ENCODE measurements at regions not wholly inside any gene's neighbourhood (a gene's known extent, or its start where the extent isn't known, plus 50 kb on each side); places are given as distances from the start of the nearest gene placed in this dataset.
A peak's percentile ranks its signal among the peaks of the same experiment; 100 is the strongest.
"Not testable (repeated sequence)": the region's sequence is repeated elsewhere in the genome, so short reads cannot be mapped to it uniquely, and the experiment has no call there.

- intact Hi-C loops (cut with DNase I; ENCODE audit: low total_unique reads) = no loop called here
- Histone ChIP-seq H3K9me3 (peaks cover 0 to 12% (median 0%) of the 10 kb centered on the region in 4 donors), H3K4me3 (no peak overlapping the region), H3K27ac (no peak overlapping the region), H3K4me1 (no peaks in the 10 kb centered on the region), H3K36me3 (no peaks in the 10 kb centered on the region), H3K27me3 (no peaks in the 10 kb centered on the region)
- WGBS, 5 donors = 67 to 77% (median 72%) methylated on average over 16 to 17 of the region's 17 CpGs
- no peak for TF ChIP-seq EP300 (IDR thresholded peaks at IDR 0.05)
- TF ChIP-seq, protein P1, sequence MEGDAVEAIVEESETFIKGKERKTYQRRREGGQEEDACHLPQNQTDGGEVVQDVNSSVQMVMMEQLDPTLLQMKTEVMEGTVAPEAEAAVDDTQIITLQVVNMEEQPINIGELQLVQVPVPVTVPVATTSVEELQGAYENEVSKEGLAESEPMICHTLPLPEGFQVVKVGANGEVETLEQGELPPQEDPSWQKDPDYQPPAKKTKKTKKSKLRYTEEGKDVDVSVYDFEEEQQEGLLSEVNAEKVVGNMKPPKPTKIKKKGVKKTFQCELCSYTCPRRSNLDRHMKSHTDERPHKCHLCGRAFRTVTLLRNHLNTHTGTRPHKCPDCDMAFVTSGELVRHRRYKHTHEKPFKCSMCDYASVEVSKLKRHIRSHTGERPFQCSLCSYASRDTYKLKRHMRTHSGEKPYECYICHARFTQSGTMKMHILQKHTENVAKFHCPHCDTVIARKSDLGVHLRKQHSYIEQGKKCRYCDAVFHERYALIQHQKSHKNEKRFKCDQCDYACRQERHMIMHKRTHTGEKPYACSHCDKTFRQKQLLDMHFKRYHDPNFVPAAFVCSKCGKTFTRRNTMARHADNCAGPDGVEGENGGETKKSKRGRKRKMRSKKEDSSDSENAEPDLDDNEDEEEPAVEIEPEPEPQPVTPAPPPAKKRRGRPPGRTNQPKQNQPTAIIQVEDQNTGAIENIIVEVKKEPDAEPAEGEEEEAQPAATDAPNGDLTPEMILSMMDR (IDR thresholded peaks at IDR 0.05) = no peak
- peak in 1 of 2 donors; percentile 54 for DNase-seq
These were observed 189.9 kb upstream of the NDUFV2 start for GRCh38 chr18:8912348-8913326.

DNA sequence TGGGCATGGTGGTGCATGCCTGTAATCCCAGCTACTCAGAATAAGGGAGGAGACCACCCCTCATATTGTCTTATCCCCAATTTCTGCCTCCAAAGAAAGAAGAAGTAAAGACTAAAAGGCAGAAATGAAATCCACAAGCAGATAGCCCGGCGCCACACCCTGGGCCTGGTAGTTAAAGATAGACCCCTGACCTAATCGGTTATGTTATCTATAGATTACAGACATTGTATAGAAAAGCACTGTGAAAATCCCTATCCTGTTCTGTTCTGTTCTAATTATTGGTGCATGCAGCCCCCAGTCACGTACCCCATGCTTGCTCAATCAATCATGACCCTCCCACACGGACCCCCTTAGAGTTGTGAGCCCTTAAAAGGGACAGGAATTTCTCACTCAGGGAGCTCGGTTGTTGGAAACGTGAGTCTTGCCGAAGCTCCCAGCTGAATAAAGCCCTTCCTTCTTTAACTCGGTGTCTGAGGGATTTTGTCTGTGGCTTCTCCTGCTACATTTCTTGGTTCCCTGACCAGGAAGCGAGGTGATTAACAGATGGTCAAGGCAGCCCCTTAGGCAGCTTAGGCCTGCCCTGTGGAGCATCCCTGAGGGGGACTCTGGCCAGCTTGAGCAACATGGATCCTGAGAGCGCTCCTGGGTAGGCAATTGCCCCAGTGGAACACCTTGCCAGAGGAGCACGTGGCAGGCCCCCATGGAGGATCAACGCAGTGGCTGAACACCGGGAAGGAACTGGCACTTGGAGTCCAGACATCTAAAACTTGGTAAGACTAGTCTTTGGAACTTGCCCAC lies 188.7 kb upstream of the NDUFV2 start:
- DNase-seq; H3K27ac ChIP-seq; intact Hi-C loops (cut with DNase I; ENCODE audit: low total_unique reads); H3K36me3 ChIP-seq; H3K4me1 ChIP-seq; H3K27me3 ChIP-seq; H3K4me3 ChIP-seq: not testable (repeated sequence)
- 85 to 94% (median 89%) methylated on average over 14 of the region's 14 CpGs for WGBS, 5 donors
- peaks cover 0 to 12% (median 0%) of the 10 kb centered on the region in 4 donors for H3K9me3 ChIP-seq

- H3K36me3 ChIP-seq; intact Hi-C loops (cut with DNase I; ENCODE audit: low total_unique reads); H3K4me1 ChIP-seq; DNase-seq; H3K27ac ChIP-seq; H3K27me3 ChIP-seq; H3K4me3 ChIP-seq: not testable (repeated sequence)
- H3K9me3 ChIP-seq = peaks cover 0 to 12% (median 0%) of the 10 kb centered on the region in 4 donors
- WGBS, 5 donors = 92 to 98% (median 95%) methylated on average over 4 of the region's 4 CpGs
These were observed 187.9 kb upstream of the NDUFV2 start for GRCh38 chr18:8914404-8915264.

DNA sequence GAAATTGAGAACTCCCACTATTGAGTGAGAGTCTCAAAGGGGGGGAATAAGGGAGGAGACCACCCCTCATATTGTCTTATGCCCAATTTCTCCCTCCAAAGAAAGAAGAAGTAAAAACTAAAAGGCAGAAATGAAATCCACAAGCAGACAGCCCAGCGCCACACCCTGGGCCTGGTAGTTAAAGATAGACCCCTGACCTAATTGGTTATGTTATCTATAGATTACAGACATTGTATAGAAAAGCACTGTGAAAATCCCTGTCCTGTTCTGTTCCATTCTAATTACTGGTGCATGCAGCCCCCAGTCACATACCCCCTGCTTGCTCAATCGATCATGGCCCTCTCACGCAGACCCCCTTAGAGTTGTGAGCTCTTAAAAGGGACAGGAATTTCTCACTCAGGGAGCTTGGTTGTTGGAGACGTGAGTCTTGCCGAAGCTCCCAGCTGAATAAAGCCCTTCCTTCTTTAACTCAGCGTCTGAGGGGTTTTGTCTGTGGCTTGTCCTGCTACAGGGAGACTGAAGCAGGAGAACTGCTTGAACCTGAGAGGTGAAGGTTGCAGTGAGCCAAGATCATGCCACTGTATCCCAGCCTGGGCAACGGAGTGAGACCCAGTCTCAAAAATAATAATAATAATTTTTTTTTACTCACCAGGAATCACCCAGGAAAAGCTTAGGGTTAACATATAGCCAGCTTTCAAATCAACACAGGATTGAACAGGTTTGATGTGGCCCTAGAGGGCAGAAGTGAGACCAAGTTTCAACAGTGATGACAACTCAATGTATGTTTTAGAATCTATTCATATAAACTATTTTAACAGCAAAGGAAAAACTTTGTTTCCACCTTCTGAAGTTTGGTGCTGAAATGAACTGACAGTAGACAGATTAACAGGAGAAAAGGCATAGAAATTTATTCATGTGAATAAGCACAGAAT lies 181.4 kb upstream of the NDUFV2 start:
- H3K27me3 ChIP-seq; H3K4me3 ChIP-seq; H3K36me3 ChIP-seq; H3K4me1 ChIP-seq; DNase-seq; H3K9me3 ChIP-seq; H3K27ac ChIP-seq; intact Hi-C loops (cut with DNase I; ENCODE audit: low total_unique reads): not testable (repeated sequence)
- 84 to 97% (median 94%) methylated on average over 7 of the region's 7 CpGs for WGBS, 5 donors

DNA sequence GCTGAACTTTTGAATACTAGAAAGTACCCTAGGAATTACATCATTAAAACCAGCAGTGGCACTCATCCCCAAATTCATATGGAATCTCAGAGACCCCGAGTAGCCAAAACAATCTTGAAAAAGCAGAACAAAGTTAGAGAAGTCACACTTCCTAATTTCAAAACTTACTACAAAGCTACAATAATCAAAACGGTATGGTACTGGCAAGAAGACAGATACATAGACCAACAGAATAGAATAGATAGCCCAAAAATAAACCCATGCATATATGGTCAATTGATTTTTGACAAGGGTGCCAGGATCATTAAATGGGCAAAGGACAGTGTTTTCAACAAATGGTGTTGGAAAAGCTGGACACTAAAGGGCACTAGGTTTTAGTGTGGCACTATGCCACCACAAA lies 176.0 kb upstream of the NDUFV2 start:
- no peak for TF ChIP-seq POLR2AphosphoS5 (IDR thresholded peaks at IDR 0.05)
- no peak for TF ChIP-seq EP300 (IDR thresholded peaks at IDR 0.05)
- no peak for TF ChIP-seq POLR2A (IDR thresholded peaks at IDR 0.05)
- TF ChIP-seq, protein P1 (IDR thresholded peaks at IDR 0.05) = no peak
- intact Hi-C loops (cut with DNase I; ENCODE audit: low total_unique reads) = no loop called here
- no peaks in the 10 kb centered on the region for H3K36me3 ChIP-seq
- no peaks in the 10 kb centered on the region for H3K27me3 ChIP-seq
- DNase-seq = no peak
- no peak overlapping the region for H3K4me3 ChIP-seq
- peaks cover 0 to 32% (median 17%) of the 10 kb centered on the region in 4 donors for H3K9me3 ChIP-seq
- H3K4me1 ChIP-seq = no peaks in the 10 kb centered on the region
- 87 to 91% (median 90%) methylated on average over 2 of the region's 2 CpGs for WGBS, 5 donors
- no peak overlapping the region for H3K27ac ChIP-seq
